ENCODE measurements at regions not wholly inside any gene's neighbourhood (a gene's known extent, or its start where the extent isn't known, plus 50 kb on each side); places are given as distances from the start of the nearest gene placed in this dataset.
"Not testable (repeated sequence)": the region's sequence is repeated elsewhere in the genome, so short reads cannot be mapped to it uniquely, and the experiment has no call there.

DNA sequence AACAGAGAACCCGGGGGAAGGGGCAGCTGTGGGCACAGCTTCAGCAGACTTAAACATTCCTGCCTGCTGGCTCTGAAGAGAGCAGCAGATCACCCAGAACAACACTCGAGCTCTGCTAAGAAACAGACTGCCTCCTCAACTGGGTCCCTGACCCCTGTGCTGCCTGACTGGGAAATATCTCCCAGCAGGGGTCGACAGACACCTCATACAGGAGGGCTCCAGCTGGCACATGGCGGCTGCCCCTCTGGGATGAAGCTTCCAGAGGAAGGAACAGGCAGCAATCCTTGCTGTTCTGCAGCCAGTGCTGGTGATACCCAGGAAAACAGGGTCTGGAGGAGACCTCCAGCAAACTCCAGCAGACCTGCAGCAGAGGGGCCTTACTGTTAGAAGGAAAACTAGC lies 234.5 kb downstream of the TACR3 start:
- TF ChIP-seq, protein P1, sequence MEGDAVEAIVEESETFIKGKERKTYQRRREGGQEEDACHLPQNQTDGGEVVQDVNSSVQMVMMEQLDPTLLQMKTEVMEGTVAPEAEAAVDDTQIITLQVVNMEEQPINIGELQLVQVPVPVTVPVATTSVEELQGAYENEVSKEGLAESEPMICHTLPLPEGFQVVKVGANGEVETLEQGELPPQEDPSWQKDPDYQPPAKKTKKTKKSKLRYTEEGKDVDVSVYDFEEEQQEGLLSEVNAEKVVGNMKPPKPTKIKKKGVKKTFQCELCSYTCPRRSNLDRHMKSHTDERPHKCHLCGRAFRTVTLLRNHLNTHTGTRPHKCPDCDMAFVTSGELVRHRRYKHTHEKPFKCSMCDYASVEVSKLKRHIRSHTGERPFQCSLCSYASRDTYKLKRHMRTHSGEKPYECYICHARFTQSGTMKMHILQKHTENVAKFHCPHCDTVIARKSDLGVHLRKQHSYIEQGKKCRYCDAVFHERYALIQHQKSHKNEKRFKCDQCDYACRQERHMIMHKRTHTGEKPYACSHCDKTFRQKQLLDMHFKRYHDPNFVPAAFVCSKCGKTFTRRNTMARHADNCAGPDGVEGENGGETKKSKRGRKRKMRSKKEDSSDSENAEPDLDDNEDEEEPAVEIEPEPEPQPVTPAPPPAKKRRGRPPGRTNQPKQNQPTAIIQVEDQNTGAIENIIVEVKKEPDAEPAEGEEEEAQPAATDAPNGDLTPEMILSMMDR (conservative IDR thresholded peaks at IDR 0.05; ENCODE audit: low read depth in 2 of 2) = peak in 1 of 2 experiments; percentile 24; a peak in 1 of 4 replicates
- TF ChIP-seq, protein P2, sequence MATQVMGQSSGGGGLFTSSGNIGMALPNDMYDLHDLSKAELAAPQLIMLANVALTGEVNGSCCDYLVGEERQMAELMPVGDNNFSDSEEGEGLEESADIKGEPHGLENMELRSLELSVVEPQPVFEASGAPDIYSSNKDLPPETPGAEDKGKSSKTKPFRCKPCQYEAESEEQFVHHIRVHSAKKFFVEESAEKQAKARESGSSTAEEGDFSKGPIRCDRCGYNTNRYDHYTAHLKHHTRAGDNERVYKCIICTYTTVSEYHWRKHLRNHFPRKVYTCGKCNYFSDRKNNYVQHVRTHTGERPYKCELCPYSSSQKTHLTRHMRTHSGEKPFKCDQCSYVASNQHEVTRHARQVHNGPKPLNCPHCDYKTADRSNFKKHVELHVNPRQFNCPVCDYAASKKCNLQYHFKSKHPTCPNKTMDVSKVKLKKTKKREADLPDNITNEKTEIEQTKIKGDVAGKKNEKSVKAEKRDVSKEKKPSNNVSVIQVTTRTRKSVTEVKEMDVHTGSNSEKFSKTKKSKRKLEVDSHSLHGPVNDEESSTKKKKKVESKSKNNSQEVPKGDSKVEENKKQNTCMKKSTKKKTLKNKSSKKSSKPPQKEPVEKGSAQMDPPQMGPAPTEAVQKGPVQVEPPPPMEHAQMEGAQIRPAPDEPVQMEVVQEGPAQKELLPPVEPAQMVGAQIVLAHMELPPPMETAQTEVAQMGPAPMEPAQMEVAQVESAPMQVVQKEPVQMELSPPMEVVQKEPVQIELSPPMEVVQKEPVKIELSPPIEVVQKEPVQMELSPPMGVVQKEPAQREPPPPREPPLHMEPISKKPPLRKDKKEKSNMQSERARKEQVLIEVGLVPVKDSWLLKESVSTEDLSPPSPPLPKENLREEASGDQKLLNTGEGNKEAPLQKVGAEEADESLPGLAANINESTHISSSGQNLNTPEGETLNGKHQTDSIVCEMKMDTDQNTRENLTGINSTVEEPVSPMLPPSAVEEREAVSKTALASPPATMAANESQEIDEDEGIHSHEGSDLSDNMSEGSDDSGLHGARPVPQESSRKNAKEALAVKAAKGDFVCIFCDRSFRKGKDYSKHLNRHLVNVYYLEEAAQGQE (IDR thresholded peaks at IDR 0.05; ENCODE audit: unreplicated experiment) = not testable (repeated sequence)
- TF ChIP-seq POLR2AphosphoS5 (IDR thresholded peaks at IDR 0.05; ENCODE audit: low read depth); CREB1 (CRISPR knock-in tag; IDR thresholded peaks at IDR 0.05; ENCODE audit: low read depth); EZH2 (IDR thresholded peaks at IDR 0.05; ENCODE audit: low read depth, unreplicated experiment): not testable (repeated sequence)
